Neural progenitor cell (in vitro differentiated cells): ENCODE measurements at regions not wholly inside any gene's neighbourhood (a gene's known extent, or its start where the extent isn't known, plus 50 kb on each side); places are given as distances from the start of the nearest gene placed in this dataset.

Experiments
- DNase-seq: peaks from one replicate; pipeline ENCODE4 v3.0.0-alpha.2; 2016; ENCODE audit warnings: low spot score
- H2AFZ ChIP-seq: fragments of 200-600 bp; sonication (generic); replicated peaks from 2 replicates; pipeline ENCODE4 v1.6.1; 2016; ENCODE audit warnings: antibody characterized with exemption
- H3F3A ChIP-seq: fragments of 200-600 bp; sonication (generic); 2 replicates; pipeline ENCODE4 v1.6.1; 2016; ENCODE audit warnings: antibody characterized with exemption, low read depth
- H3K27ac ChIP-seq: fragments of 200-600 bp; sonication (generic); 2 replicates; pipeline ENCODE4 v1.5.1; 2016; ENCODE audit warnings: mild to moderate bottlenecking
- H3K27me3 ChIP-seq: fragments of 200-600 bp; sonication (generic); 2 replicates; pipeline ENCODE4 v1.6.1; 2016; ENCODE audit warnings: mild to moderate bottlenecking, moderate library complexity
- H3K36me3 ChIP-seq: fragments of 200-600 bp; sonication (generic); 2 replicates; pipeline ENCODE4 v1.5.1; 2016
- H3K4me1 ChIP-seq: fragments of 200-600 bp; sonication (generic); 2 replicates; pipeline ENCODE4 v1.6.1; 2016; ENCODE audit warnings: mixed run types
- H3K4me2 ChIP-seq: fragments of 200-600 bp; sonication (generic); 2 replicates; pipeline ENCODE4 v1.6.1; 2016
- H3K4me3 ChIP-seq: fragments of 200-600 bp; sonication (generic); 2 replicates; pipeline ENCODE4 v1.5.1; 2016
- H3K79me2 ChIP-seq: fragments of 200-600 bp; sonication (generic); 2 replicates; pipeline ENCODE4 v1.6.1; 2016; ENCODE audit warnings: low read depth
- H3K9ac ChIP-seq: fragments of 200-600 bp; sonication (generic); 2 replicates; pipeline ENCODE4 v1.6.1; 2016
- H3K9me3 ChIP-seq: fragments of 200-600 bp; sonication (generic); 2 replicates; pipeline ENCODE4 v1.5.1; 2016; ENCODE audit warnings: low read depth
- H4K20me1 ChIP-seq: fragments of 200-600 bp; sonication (generic); 2 replicates; pipeline ENCODE4 v1.6.1; 2016; ENCODE audit warnings: low read depth
- H3K27ac Mint-ChIP-seq: 3 replicates; pipeline ENCODE4 v1.8.0; 2021; ENCODE audit warnings: mixed read lengths
- H3K27me3 Mint-ChIP-seq: 2 replicates; pipeline ENCODE4 v1.8.0; 2022; ENCODE audit warnings: low read depth, mild to moderate bottlenecking, inconsistent platforms, moderate library complexity, mixed read lengths; ENCODE audit not compliant: insufficient read depth
- H3K36me3 Mint-ChIP-seq: 3 replicates; pipeline ENCODE4 v1.8.0; 2021; ENCODE audit warnings: mixed read lengths
- H3K4me1 Mint-ChIP-seq: 3 replicates; pipeline ENCODE4 v1.8.0; 2021; ENCODE audit warnings: mixed read lengths
- H3K4me3 Mint-ChIP-seq: 3 replicates; pipeline ENCODE4 v1.8.0; 2021; ENCODE audit warnings: mild to moderate bottlenecking, moderate library complexity, mixed read lengths
- H3K9me3 Mint-ChIP-seq: 3 replicates; pipeline ENCODE4 v1.8.0; 2020; ENCODE audit warnings: mixed read lengths
- EZH2 ChIP-seq: fragments of 200-600 bp; sonication (generic); IDR thresholded peaks from 2 replicates; pipeline ENCODE4 v1.6.1; 2017; ENCODE audit warnings: antibody characterized with exemption, mild to moderate bottlenecking, moderate library complexity
- EZH2phosphoT487 ChIP-seq: fragments of 200-600 bp; sonication (generic); IDR thresholded peaks from 2 replicates; pipeline ENCODE4 v1.6.1; 2017; ENCODE audit warnings: antibody characterized with exemption
- TF ChIP-seq, protein P1 (sequence below): fragments of 200-600 bp; sonication (generic); IDR thresholded peaks from 2 replicates; pipeline ENCODE4 v1.5.1; 2017; ENCODE audit warnings: antibody characterized with exemption, mild to moderate bottlenecking

DNA sequence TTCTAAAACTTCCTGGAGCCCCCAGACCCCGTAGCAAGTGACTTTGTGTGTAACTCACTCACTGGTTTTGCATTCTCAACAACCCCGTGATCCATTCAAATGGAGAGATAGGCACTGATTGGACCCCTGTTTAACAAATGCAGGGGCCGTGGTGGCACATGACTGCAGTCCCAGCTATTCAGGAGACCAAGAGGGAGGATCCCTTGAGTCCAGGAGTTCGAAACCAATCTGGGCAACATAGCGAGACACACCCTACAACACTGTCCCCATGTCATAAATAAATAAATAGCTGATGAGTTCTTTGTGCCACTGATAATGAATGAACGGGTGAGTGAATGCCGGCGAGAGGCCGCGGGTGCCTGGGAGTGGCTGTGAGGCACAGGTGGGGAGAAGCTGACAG lies 59.4 kb upstream of the PAX7 start:
- Histone ChIP-seq H3K9ac (no peak overlapping the region), H3K4me2 (no peak overlapping the region), H3K36me3 (no peaks in the 10 kb centered on the region), H2AFZ (no peak overlapping the region), H4K20me1 (no peaks in the 10 kb centered on the region), H3K4me3 (no peak overlapping the region), H3K79me2 (no peaks in the 10 kb centered on the region), H3K27ac (no peak overlapping the region), H3K27me3 (no peaks in the 10 kb centered on the region), H3K4me1 (no peaks in the 10 kb centered on the region), H3F3A (no peaks in the 10 kb centered on the region), H3K9me3 (no peaks in the 10 kb centered on the region)
- no peaks in the 10 kb centered on the region for H3K9me3 Mint-ChIP-seq
- H3K4me3 Mint-ChIP-seq: no peak overlapping the region
- peaks cover 7% of the 10 kb centered on the region for H3K27me3 Mint-ChIP-seq
- TF ChIP-seq, protein P1, sequence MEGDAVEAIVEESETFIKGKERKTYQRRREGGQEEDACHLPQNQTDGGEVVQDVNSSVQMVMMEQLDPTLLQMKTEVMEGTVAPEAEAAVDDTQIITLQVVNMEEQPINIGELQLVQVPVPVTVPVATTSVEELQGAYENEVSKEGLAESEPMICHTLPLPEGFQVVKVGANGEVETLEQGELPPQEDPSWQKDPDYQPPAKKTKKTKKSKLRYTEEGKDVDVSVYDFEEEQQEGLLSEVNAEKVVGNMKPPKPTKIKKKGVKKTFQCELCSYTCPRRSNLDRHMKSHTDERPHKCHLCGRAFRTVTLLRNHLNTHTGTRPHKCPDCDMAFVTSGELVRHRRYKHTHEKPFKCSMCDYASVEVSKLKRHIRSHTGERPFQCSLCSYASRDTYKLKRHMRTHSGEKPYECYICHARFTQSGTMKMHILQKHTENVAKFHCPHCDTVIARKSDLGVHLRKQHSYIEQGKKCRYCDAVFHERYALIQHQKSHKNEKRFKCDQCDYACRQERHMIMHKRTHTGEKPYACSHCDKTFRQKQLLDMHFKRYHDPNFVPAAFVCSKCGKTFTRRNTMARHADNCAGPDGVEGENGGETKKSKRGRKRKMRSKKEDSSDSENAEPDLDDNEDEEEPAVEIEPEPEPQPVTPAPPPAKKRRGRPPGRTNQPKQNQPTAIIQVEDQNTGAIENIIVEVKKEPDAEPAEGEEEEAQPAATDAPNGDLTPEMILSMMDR: no peak
- no peak for TF ChIP-seq EZH2
- no peak for TF ChIP-seq EZH2phosphoT487
- H3K27ac Mint-ChIP-seq: no peak overlapping the region
- DNase-seq: no peak
- H3K36me3 Mint-ChIP-seq: no peaks in the 10 kb centered on the region
- peaks cover 3% of the 10 kb centered on the region for H3K4me1 Mint-ChIP-seq

DNA sequence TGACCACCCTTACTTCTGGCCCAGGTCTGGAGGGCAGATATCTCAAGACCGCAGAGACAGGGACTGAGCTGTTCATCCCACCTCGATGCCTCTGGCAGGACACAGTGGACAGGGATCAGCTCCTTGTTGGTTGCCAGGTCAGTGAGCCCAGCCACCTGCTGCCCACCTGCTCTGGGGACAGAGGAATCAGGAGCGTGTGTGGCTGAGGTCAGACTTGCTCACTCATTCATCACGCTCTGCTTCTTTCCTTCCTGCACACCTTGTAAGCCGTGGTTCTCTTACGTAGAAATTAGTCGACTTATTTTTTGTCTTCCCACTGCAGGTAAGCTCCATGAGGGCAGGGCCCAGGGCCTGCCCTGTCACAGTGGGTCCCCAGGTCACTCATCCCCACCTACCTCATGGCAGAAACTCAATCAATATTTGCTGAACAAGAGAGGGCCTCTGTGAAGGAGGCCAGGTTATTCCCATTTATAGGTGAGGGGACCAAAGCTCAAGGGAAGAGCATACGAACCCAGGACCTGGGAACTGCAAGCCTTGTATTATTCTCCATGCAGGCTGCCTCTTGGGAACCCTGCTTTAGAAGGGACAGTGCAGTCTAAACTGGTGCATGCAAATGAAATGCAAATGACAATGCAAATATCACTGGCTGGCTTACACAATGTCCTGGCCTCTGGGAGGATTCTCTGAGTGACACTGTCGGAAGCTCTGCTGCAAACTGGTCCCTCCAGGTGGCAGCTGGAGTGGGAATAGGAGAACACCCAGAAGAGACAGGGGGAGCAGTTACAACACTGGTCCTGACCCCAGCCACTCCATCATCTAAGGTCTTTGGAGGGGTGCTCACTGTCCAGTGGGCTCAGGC lies 58.4 kb upstream of the PAX7 start:
- H3K27ac Mint-ChIP-seq: no peak overlapping the region
- Histone ChIP-seq H3K4me3 (no peak overlapping the region), H3K9me3 (no peaks in the 10 kb centered on the region), H3K27ac (no peak overlapping the region), H3K36me3 (no peaks in the 10 kb centered on the region), H3K27me3 (no peaks in the 10 kb centered on the region), H3F3A (no peaks in the 10 kb centered on the region), H3K4me2 (no peak overlapping the region), H3K9ac (no peak overlapping the region), H2AFZ (no peak overlapping the region), H3K79me2 (no peaks in the 10 kb centered on the region), H4K20me1 (no peaks in the 10 kb centered on the region), H3K4me1 (no peaks in the 10 kb centered on the region)
- H3K9me3 Mint-ChIP-seq: no peaks in the 10 kb centered on the region
- peaks cover 9% of the 10 kb centered on the region for H3K27me3 Mint-ChIP-seq
- H3K36me3 Mint-ChIP-seq: no peaks in the 10 kb centered on the region
- DNase-seq: no peak
- H3K4me3 Mint-ChIP-seq: no peak overlapping the region
- no peak for TF ChIP-seq EZH2
- TF ChIP-seq, protein P1: no peak
- TF ChIP-seq EZH2phosphoT487: no peak
- H3K4me1 Mint-ChIP-seq: peaks cover 3% of the 10 kb centered on the region

DNA sequence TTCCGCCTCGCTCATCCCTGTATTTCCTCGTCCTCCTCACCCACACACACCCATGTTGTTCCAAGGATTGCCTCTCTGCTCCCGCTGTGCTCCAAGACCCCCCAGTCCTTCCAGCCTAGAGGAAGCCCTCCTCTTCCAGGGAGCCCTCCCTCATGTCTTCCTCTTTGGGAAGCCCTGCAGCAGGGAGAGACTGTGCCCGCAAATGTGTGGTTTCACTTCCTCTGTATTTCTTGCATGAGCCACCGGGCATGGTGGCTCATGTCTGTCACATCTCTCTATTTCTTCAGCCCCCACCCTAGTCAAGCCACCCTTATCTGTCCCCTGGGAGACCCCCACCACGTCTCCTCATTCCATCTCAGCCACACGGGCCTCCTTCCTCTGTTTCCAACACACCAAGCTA lies 57.5 kb upstream of the PAX7 start:
- Mint-ChIP-seq H3K9me3 (no peaks in the 10 kb centered on the region), H3K4me1 (peaks cover 6% of the 10 kb centered on the region), H3K27me3 (peaks cover 11% of the 10 kb centered on the region), H3K4me3 (no peak overlapping the region), H3K27ac (no peak overlapping the region), H3K36me3 (no peaks in the 10 kb centered on the region)
- Histone ChIP-seq H3F3A (no peaks in the 10 kb centered on the region), H3K9ac (no peak overlapping the region), H3K27me3 (no peaks in the 10 kb centered on the region), H3K9me3 (no peaks in the 10 kb centered on the region), H2AFZ (no peak overlapping the region), H3K4me2 (no peak overlapping the region), H3K79me2 (no peaks in the 10 kb centered on the region), H3K4me3 (no peak overlapping the region), H3K27ac (no peak overlapping the region), H3K4me1 (no peaks in the 10 kb centered on the region), H4K20me1 (no peaks in the 10 kb centered on the region), H3K36me3 (no peaks in the 10 kb centered on the region)
- TF ChIP-seq, protein P1: no peak
- no peak for TF ChIP-seq EZH2phosphoT487
- no peak for TF ChIP-seq EZH2
- no peak for DNase-seq
